ENCODE measurements at regions not wholly inside any gene's neighbourhood (a gene's known extent, or its start where the extent isn't known, plus 50 kb on each side); places are given as distances from the start of the nearest gene placed in this dataset.

GRCh38 chr5:88519066-88519465, 250.4 kb upstream of the TMEM161B start:
- Histone ChIP-seq H3K27me3 (replicated peaks; ENCODE audit: control insufficient read depth, insufficient read depth, low read length, poor library complexity, severe bottlenecking) (no peaks in the 10 kb centered on the region), H3K4me1 (ENCODE audit: control insufficient read depth, insufficient read depth, low read length, poor library complexity, severe bottlenecking) (no peaks in the 10 kb centered on the region), H3K9me3 (ENCODE audit: control insufficient read depth, low read length) (no peaks in the 10 kb centered on the region), H3K27ac (ENCODE audit: insufficient read depth, low read length, poor library complexity, severe bottlenecking) (no peak overlapping the region), H3K4me3 (ENCODE audit: insufficient read depth, low read depth, low read length, poor library complexity, severe bottlenecking) (no peak overlapping the region), H3K36me3 (ENCODE audit: control insufficient read depth, insufficient read depth, low read length) (no peaks in the 10 kb centered on the region)
- DNase-seq: no peak

DNA sequence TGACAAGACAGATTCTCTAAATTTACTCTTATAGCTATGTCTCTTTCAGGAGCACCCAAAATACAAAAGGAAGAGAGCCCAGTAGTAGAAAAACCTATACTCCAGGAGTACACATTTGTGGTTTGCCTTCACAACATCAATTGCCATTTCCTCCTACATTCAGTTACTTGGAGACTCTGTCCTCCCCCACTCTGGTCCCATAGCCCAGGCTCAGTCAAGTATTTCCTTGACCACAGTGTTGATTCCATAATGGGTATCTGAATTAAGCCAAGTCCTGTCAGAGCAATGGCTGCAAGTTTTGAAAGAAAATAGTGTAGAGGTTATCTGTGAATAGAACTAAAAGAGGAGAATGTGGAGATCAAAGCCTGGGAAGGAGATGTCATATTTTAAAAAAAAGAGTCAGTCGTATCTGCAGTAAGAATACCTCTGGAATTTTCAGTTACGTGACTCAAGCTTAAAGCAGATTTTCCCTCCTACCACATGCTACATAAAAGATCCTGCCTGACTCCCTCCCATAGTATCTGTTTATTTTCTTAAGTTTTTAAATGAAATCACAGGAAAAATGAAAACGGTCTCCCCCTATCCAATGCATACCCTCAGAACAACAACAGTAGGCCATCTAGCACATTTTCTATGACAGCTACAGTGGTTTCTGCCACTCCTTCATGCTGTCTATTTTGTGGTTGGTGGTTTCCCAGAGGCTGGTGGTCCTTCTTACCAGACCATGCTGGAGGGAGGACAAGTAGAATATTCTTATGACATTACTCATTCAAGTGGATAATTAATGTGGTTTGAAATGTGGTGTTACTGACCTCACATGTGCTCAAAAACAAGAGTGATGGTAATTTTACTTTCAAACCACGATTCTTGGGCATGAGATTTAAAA, 249.7 kb upstream of the TMEM161B start:
- DNase-seq: no peak
- no peaks in the 10 kb centered on the region for H3K27me3 ChIP-seq (replicated peaks; ENCODE audit: control insufficient read depth, insufficient read depth, low read length, poor library complexity, severe bottlenecking)
- no peaks in the 10 kb centered on the region for H3K36me3 ChIP-seq (ENCODE audit: control insufficient read depth, insufficient read depth, low read length)
- H3K9me3 ChIP-seq (ENCODE audit: control insufficient read depth, low read length): no peaks in the 10 kb centered on the region
- H3K4me3 ChIP-seq (ENCODE audit: insufficient read depth, low read depth, low read length, poor library complexity, severe bottlenecking): no peak overlapping the region
- H3K4me1 ChIP-seq (ENCODE audit: control insufficient read depth, insufficient read depth, low read length, poor library complexity, severe bottlenecking): no peaks in the 10 kb centered on the region
- no peak overlapping the region for H3K27ac ChIP-seq (ENCODE audit: insufficient read depth, low read length, poor library complexity, severe bottlenecking)

- Histone ChIP-seq H3K36me3 (ENCODE audit: control insufficient read depth, insufficient read depth, low read length) (no peaks in the 10 kb centered on the region), H3K4me1 (ENCODE audit: control insufficient read depth, insufficient read depth, low read length, poor library complexity, severe bottlenecking) (no peaks in the 10 kb centered on the region), H3K4me3 (ENCODE audit: insufficient read depth, low read depth, low read length, poor library complexity, severe bottlenecking) (no peak overlapping the region), H3K27me3 (replicated peaks; ENCODE audit: control insufficient read depth, insufficient read depth, low read length, poor library complexity, severe bottlenecking) (no peaks in the 10 kb centered on the region), H3K27ac (ENCODE audit: insufficient read depth, low read length, poor library complexity, severe bottlenecking) (no peak overlapping the region), H3K9me3 (ENCODE audit: control insufficient read depth, low read length) (no peaks in the 10 kb centered on the region)
- no peak for DNase-seq
Observed at GRCh38 chr5:88515881-88516819, 247.5 kb upstream of the TMEM161B start.

GRCh38 chr5:88515068-88515467, 246.4 kb upstream of the TMEM161B start:
- H3K4me3 ChIP-seq (ENCODE audit: insufficient read depth, low read depth, low read length, poor library complexity, severe bottlenecking): no peak overlapping the region
- no peak overlapping the region for H3K27ac ChIP-seq (ENCODE audit: insufficient read depth, low read length, poor library complexity, severe bottlenecking)
- H3K36me3 ChIP-seq (ENCODE audit: control insufficient read depth, insufficient read depth, low read length): no peaks in the 10 kb centered on the region
- no peaks in the 10 kb centered on the region for H3K27me3 ChIP-seq (replicated peaks; ENCODE audit: control insufficient read depth, insufficient read depth, low read length, poor library complexity, severe bottlenecking)
- no peaks in the 10 kb centered on the region for H3K9me3 ChIP-seq (ENCODE audit: control insufficient read depth, low read length)
- no peaks in the 10 kb centered on the region for H3K4me1 ChIP-seq (ENCODE audit: control insufficient read depth, insufficient read depth, low read length, poor library complexity, severe bottlenecking)
- DNase-seq: no peak

GRCh38 chr5:88509403-88509802, 240.8 kb upstream of the TMEM161B start:
- DNase-seq: no peak
- Histone ChIP-seq H3K27ac (ENCODE audit: insufficient read depth, low read length, poor library complexity, severe bottlenecking) (no peak overlapping the region), H3K4me3 (ENCODE audit: insufficient read depth, low read depth, low read length, poor library complexity, severe bottlenecking) (no peak overlapping the region), H3K4me1 (ENCODE audit: control insufficient read depth, insufficient read depth, low read length, poor library complexity, severe bottlenecking) (no peaks in the 10 kb centered on the region), H3K9me3 (ENCODE audit: control insufficient read depth, low read length) (no peaks in the 10 kb centered on the region), H3K36me3 (ENCODE audit: control insufficient read depth, insufficient read depth, low read length) (no peaks in the 10 kb centered on the region), H3K27me3 (replicated peaks; ENCODE audit: control insufficient read depth, insufficient read depth, low read length, poor library complexity, severe bottlenecking) (no peaks in the 10 kb centered on the region)

DNA sequence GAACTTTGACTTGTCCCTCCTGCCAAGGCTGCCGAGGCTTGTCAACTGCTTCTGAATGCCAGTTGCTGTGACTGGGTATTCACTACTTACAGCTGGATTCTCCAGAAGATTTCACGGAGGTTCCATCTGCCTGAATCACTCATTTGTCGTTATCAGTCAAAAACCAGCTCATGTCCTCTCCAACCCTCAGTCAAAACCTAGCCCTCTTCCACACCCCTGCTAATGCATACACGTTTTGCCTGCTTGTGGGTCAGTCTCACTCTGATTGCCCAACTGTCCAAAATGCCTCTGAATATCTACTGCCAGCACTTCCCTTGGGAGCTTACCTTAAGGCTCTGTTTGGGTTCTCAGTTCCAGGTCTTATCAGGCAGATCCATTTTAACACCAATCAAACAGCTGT, 238.6 kb upstream of the TMEM161B start:
- H3K27me3 ChIP-seq (replicated peaks; ENCODE audit: control insufficient read depth, insufficient read depth, low read length, poor library complexity, severe bottlenecking): no peaks in the 10 kb centered on the region
- no peaks in the 10 kb centered on the region for H3K4me1 ChIP-seq (ENCODE audit: control insufficient read depth, insufficient read depth, low read length, poor library complexity, severe bottlenecking)
- no peak overlapping the region for H3K4me3 ChIP-seq (ENCODE audit: insufficient read depth, low read depth, low read length, poor library complexity, severe bottlenecking)
- no peaks in the 10 kb centered on the region for H3K9me3 ChIP-seq (ENCODE audit: control insufficient read depth, low read length)
- H3K27ac ChIP-seq (ENCODE audit: insufficient read depth, low read length, poor library complexity, severe bottlenecking): no peak overlapping the region
- no peak for DNase-seq
- no peaks in the 10 kb centered on the region for H3K36me3 ChIP-seq (ENCODE audit: control insufficient read depth, insufficient read depth, low read length)

DNA sequence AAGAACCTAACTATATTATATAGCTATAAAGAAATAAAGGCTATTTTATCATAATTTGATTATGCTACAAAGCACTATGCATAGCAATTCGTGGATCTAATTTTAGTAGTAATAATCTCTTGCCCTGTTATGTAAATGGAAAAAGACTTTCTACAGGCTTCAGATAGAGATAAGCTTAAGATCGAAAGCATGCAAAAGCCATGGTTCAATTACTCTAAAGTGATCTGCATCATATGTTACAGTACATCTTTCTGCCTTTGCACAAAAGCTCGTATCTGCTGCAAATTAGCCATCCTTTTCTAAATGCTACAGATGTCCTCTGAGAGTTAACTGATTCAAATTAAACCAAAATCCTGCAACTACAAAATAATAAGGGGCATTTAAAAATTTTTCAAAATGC, 234.8 kb upstream of the TMEM161B start:
- Histone ChIP-seq H3K4me1 (ENCODE audit: control insufficient read depth, insufficient read depth, low read length, poor library complexity, severe bottlenecking) (peaks cover 3% of the 10 kb centered on the region), H3K4me3 (ENCODE audit: insufficient read depth, low read depth, low read length, poor library complexity, severe bottlenecking) (no peak overlapping the region), H3K27me3 (replicated peaks; ENCODE audit: control insufficient read depth, insufficient read depth, low read length, poor library complexity, severe bottlenecking) (no peaks in the 10 kb centered on the region), H3K36me3 (ENCODE audit: control insufficient read depth, insufficient read depth, low read length) (no peaks in the 10 kb centered on the region), H3K9me3 (ENCODE audit: control insufficient read depth, low read length) (no peaks in the 10 kb centered on the region), H3K27ac (ENCODE audit: insufficient read depth, low read length, poor library complexity, severe bottlenecking) (no peak overlapping the region)
- no peak for DNase-seq

DNA sequence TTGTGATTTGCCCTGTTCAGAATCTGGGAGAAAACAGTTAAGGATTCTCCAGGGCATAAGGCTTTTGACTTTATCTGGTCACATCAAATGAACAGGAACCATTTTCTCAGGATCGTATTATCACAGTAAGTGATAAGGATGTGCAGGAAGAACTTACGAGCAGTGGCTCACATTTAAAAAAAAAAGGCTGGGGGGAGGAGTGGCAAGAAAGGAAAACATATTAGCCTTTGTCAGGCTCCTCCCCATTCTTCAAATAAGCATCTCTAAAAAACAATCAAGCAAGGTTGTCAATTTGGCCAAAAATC, 234.3 kb upstream of the TMEM161B start:
- no peaks in the 10 kb centered on the region for H3K36me3 ChIP-seq (ENCODE audit: control insufficient read depth, insufficient read depth, low read length)
- peak overlapping the region; percentile 30 for H3K27ac ChIP-seq (ENCODE audit: insufficient read depth, low read length, poor library complexity, severe bottlenecking)
- H3K4me1 ChIP-seq (ENCODE audit: control insufficient read depth, insufficient read depth, low read length, poor library complexity, severe bottlenecking): peaks cover 3% of the 10 kb centered on the region
- H3K27me3 ChIP-seq (replicated peaks; ENCODE audit: control insufficient read depth, insufficient read depth, low read length, poor library complexity, severe bottlenecking): no peaks in the 10 kb centered on the region
- H3K9me3 ChIP-seq (ENCODE audit: control insufficient read depth, low read length): no peaks in the 10 kb centered on the region
- H3K4me3 ChIP-seq (ENCODE audit: insufficient read depth, low read depth, low read length, poor library complexity, severe bottlenecking): peak overlapping the region; percentile 71
- DNase-seq: no peak

- Histone ChIP-seq H3K27ac (ENCODE audit: insufficient read depth, low read length, poor library complexity, severe bottlenecking) (peak overlapping the region; percentile 30), H3K27me3 (replicated peaks; ENCODE audit: control insufficient read depth, insufficient read depth, low read length, poor library complexity, severe bottlenecking) (no peaks in the 10 kb centered on the region), H3K4me1 (ENCODE audit: control insufficient read depth, insufficient read depth, low read length, poor library complexity, severe bottlenecking) (peaks cover 3% of the 10 kb centered on the region), H3K36me3 (ENCODE audit: control insufficient read depth, insufficient read depth, low read length) (no peaks in the 10 kb centered on the region), H3K4me3 (ENCODE audit: insufficient read depth, low read depth, low read length, poor library complexity, severe bottlenecking) (peak overlapping the region; percentile 71), H3K9me3 (ENCODE audit: control insufficient read depth, low read length) (no peaks in the 10 kb centered on the region)
- DNase-seq: no peak
Observed at GRCh38 chr5:88502179-88503040, 233.8 kb upstream of the TMEM161B start.

Data from effector memory CD4-positive, alpha-beta T cell (primary cell).